GM18858 (cell line): ENCODE measurements at regions not wholly inside any gene's neighbourhood (a gene's known extent, or its start where the extent isn't known, plus 50 kb on each side); places are given as distances from the start of the nearest gene placed in this dataset.
"Not testable (repeated sequence)": the region's sequence is repeated elsewhere in the genome, so short reads cannot be mapped to it uniquely, and the experiment has no call there.

Source experiments
- ATAC-seq: cut with Tn5 transposase; IDR thresholded peaks from one replicate; pipeline ENCODE4 v1.9.1; 2021; ENCODE audit not compliant: unreplicated experiment

DNA sequence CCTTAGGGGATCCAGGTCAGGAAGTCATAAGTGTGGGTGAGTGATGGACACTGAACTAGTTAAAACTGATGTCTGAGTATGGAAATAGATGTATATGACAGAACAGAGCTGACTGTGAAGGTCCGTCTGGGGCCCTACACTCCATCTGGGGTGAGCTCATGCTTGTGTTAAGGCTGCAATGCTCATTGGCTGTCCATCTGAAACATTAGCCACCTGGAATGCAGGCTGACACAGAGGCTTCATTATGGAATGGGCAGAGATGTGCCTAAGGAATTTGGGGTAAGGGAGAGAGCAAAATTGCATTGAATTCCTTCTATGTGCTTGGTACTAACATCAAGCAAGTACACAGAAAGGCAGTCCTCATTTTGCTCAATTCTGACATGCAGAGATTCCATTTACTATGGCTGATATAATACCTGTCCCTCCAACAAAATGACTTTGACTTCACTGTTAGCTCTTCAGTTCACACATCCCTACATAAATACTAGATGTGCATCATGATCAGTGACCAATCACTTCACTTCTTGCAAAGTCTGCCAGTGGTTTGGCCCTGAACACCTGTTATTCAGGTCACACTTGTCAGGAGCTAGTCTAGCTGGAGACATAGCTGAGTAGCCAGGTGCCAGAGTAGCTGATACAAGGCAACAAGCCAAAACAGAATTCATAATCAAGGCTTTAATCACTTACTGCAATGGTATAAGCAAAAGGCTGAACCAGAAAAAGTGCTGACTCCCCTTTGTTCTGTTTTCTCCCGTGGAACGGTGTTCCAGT is 128.9 kb upstream of the VWC2 start:
- no peak for ATAC-seq

DNA sequence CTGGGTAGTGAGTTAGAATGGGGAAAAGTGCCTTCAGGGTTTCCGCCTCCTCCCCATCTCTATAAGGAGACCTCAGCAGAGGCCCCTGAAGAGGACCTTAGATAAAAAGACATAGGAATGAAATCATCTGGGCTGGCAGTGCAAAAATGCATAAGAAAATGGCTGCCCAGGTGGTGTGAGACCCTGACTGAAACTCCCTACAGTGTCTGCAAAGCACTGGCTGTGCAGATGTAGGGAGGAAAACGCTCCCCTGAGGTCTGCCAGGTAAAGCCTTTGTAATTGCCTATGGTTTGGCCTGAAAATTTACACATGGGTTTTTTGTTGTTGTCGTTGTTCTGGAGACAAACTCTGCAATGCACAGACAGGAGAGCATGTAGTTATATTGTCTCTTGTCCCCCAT is 128.1 kb upstream of the VWC2 start:
- no peak for ATAC-seq

DNA sequence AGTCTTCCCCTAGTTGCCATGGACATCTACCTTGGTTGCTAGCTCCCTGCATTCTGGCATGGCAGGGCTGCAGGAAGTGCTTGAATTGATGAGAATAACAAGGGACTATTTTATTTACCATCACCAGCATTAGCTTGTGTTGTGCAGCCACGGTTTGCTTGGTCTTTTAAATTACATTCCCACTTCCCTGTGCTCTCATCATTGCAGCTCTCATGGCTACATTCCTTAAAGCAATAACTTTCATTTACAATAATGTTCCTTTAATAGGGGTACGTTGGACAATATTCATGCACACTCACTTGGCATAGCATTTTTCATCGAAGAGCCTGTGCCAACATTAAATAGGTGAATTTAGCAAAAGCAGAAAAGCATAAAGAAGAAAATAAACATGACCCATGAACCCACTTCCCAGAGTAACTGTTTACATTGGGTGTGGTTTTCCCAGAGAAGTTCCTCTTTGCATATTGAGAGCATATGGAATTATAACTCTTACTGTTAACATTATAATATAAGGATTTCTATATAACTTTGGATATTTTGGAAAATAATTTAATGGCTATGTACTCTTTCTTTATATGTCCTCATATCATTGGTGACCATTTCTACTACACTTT is 113.2 kb upstream of the VWC2 start:
- ATAC-seq: no peak

DNA sequence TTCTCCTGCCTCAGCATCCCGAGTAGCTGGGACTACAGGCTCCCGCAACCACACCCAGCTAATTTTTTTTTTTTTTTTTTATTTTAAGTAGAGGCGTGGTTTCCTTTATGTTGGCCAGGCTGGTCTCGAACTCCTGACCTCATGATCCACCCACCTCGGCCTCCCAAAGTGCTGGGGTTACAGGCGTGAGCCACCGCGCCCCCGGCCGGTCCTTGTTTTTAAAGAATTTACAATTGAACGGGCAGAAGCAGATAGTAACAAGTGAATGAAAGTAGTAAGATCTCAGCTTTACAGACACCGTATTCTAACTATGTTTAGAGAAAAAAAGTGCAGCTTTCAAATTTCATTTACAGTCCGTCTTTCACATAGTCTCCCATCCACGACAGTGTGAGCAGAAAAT is 112.5 kb upstream of the VWC2 start:
- no peak for ATAC-seq

DNA sequence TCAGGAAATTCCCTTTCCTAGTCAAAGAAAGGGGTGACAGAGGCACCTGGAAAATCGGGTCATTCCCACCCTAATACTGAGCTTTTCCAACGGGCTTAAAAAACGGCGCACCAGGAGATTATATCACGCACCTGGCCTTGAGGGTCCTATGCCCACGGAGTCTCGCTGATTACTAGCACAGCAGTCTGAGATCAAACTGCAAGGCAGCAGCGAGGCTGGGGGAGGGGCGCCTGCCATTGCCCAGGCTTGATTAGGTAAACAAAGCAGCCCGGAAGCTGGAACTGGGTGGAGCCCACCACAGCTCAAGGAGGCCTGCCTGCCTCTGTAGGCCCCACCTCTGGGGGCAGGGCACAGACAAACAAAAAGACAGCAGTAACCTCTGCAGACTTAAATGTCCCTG is 107.5 kb upstream of the VWC2 start:
- not testable (repeated sequence) for ATAC-seq

DNA sequence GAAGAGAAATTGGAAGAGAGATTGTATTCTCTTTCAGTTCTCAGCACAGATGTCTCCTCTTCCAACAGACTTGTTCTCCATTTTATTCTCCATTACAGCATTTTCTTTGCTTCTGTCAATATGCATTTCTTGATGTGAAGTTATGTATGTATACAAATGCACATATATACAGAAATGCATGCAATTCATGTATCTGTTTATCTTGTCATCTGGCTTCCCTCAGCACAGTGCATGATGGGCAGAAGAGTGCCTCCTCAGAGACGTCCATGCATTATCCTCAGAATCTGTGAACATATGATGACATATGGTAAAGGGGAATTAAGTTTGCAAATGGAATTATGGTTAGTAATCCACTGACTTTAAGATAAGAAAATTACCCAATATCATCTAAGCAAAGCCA is 106.7 kb upstream of the VWC2 start:
- ATAC-seq: no peak

DNA sequence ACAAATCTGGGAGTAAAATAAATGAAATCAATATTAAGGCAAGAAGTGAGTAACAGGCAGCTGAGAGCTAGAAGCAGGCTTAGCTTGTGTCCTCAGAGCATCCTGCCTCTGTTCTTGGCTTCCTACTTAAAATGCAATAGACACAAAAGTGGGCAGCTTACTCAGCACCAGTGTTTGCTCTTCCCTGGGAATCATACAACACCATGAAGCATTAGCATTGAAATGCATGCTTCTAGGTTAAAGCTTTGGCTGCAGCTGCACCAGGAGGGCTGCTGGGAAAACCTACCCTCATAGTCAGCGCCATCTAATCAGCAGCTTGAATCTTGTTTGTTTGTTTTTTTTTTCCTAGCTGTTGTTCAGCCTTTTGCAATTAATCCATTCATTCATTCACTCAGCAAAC is 104.2 kb upstream of the VWC2 start:
- no peak for ATAC-seq

DNA sequence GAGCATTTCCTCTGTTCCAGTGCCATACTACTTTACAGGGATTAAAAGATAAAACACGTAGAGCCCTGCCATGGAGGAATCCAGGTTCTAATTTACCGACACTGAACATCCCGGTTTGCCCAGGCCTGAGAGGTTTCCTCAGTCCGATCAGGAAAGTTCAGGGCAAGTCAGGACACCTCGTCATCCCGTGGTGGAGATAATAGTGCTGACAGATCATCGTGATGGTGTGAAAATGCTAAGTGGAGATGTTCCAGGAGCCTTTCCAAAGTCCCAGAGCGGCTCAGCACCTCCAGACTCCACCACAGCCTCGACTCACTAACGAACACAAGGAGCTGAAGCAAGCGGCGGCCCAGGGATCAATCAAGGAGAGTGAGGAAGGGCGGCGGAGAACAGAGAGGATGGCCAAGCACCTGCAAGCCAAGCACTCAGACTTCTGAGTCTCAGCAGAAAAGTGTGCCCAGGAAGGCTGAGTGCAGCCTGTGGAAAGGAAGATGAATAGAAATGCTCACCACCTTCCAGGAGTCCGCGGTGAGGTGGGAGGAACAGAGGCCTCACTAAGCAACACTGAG is 103.7 kb upstream of the VWC2 start:
- ATAC-seq: no peak

DNA sequence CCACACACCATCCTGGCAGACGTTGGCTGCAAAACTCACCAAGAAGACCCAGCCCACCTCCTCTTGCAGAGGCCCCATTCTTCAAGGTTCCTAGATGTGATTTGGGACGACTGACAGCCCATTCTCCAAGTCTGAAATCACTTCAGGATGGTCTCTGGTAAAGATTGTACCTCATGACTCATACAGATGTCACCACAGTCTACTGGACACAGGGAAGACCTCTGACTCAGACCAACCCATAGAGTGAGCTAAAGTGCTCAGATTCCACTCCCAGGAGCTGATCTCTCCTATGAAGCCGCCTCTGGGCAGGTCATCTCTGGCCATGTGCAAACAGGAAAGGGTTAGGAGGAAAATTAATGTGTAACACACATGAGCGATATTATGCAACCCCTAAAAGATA is 102.4 kb upstream of the VWC2 start:
- no peak for ATAC-seq

DNA sequence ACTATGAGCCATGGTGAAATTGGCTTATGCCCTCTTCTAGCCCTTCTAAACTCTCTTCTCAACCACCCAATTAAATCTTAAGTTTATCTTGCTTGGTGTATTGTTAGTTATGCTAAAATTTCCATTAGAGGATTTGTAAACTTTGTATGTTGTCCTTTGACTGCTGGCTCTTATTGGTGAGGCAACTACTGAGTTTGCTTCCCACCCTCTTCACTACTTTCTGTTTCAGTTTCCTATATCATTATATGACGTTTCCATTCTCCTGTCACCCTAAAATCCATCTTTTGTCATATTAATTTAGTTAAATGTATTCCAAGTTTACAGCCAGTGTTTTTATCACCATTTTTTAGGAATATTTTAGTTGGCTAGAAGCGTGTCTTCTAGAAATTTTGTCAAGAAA is 80.9 kb upstream of the VWC2 start:
- no peak for ATAC-seq

DNA sequence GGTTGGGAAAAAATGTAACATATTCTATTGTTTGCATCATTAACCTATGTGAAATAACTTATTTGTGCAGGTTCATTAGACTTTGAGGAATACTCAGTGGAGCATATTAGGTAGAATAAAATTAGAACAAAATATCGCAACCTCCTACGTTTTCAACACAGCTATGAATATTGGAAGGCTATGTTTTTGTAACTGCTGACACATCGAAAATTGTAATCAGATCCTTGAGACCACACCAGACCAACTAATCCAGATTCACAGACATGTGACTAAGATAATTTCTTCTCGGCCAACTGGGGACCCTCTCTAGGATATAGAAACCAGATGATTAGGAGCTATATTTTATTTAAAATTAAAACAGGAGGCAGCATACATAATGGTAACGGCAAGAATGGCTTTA is 77.5 kb upstream of the VWC2 start:
- ATAC-seq: no peak

DNA sequence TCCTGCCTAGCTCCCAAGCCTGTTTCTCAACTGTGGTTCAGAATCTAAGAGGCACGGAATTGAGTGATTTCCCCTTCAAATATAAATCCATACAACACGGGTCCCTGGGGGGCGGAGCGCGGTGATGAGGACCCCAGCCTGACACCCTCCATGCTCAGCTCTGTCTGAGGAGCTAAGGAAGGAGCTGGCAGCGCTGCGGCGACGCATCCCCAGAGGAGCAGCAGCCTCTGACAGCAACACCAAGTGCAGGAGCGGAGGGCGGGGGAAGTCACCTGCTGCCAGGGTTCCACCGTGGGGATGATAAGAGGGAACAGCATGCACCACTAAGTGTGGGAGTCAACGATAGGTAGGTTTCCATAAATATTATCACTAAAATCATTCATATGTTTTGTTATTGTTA is 72.6 kb upstream of the VWC2 start:
- ATAC-seq: no peak

DNA sequence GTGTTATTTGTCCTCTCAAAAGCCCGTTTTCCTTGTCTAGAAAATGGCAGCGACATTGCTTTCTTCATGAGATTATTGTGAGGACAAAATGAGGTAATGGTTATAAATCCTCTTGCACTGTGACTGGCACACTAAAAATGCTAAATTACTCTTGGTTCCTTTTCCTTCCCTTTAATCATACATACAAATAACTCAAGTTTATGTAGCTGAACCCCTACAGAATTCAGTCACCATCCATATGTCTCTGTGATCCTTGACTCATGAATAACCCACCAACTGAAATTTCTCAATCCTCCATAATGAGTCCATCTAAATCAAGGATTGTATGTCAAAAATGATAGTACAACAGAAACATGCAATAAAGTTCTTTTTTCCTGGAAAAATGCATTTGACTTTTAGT is 71.3 kb upstream of the VWC2 start:
- ATAC-seq: no peak

DNA sequence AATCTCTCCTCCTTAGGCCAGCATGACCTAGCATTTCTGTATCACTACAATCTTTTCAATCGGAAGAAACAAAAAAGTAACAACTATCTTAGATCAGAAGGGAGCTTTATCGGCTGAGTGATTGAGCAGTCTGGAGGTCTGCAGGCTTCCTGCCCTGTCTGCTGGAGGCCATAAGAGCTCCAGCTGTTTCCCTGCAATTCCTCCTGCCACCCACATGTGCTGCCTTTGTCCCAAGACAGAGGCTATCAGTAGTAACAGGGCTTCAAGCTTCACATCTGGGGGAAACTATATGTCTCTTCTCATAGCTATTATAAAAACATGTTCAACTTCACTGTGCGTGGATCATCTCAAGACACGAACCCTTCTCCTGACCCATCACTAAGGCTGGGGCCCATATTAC is 70.1 kb upstream of the VWC2 start:
- no peak for ATAC-seq

DNA sequence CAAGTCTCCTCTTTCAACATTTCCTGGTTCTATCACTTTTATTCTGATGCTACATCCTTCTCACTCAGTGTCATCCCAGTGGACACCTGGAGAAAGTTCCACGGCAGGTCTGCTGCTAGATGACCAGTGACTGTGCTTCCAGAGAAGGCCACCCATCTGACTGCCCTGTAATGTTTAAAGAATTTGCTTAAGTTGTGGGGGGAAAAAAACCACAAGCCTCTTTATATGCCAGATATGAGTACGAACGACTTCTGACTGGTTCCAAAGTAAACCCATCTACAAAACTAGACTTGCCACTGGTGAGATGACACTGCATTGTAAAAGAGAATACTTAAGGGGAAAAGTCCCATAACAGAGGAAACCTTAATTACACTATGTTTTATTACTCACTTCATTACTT is 69.6 kb upstream of the VWC2 start:
- ATAC-seq: no peak

DNA sequence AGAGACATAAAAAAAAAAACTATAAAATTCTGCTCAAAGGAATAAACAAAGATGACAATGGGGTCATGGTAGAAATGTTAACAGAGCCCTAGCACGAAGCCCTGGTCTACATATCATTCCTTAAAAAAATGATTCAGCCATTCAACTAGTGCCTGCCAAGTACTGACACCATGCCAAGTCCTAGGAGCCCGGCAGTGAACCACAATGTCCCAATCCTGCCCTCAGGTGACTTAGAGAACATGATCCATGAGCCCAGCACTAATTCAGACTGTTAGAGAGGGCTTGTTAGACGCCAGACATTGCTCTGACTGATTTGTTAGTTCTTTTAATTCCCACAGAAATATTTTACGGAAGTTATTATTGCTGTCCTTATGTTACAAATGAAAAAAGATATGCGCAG is 67.3 kb upstream of the VWC2 start:
- ATAC-seq: no peak

DNA sequence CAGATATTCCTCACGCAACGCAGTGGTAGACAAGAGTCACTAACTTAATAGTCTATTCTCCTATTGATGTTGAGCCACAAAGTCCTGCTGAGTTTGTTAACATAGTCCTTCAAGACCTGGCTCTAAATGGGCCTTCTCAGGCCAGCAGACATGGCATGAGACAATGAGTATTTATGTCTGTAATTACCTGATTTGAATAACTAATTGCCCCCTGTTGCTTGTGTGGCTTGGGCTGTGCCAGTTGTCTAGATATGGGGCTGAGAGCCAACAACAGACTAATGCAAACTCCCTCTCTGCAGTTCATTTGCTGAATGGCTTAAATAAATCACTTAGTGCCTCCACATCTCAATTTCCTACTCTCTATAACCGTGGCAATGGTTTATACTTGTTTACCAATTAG is 65.5 kb upstream of the VWC2 start:
- ATAC-seq: no peak

DNA sequence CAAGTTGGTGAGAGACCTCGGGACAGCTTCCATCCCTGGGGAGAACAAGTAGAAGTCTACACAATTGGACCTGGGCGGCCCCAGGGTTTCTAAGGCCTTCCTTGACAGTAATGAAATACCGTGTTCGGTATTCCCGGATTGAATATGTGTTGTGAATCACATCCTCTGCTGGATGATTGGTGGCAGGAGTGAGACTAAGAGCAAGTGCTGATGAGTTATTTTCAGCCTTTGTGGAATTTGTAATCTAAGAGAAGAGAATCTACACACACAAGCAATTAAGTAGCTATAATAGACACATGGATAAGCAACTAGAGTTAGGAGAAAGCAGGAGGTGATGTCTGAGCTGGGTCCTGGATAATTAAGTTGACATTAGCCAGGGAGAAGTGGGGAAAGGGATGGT is 64.8 kb upstream of the VWC2 start:
- no peak for ATAC-seq

DNA sequence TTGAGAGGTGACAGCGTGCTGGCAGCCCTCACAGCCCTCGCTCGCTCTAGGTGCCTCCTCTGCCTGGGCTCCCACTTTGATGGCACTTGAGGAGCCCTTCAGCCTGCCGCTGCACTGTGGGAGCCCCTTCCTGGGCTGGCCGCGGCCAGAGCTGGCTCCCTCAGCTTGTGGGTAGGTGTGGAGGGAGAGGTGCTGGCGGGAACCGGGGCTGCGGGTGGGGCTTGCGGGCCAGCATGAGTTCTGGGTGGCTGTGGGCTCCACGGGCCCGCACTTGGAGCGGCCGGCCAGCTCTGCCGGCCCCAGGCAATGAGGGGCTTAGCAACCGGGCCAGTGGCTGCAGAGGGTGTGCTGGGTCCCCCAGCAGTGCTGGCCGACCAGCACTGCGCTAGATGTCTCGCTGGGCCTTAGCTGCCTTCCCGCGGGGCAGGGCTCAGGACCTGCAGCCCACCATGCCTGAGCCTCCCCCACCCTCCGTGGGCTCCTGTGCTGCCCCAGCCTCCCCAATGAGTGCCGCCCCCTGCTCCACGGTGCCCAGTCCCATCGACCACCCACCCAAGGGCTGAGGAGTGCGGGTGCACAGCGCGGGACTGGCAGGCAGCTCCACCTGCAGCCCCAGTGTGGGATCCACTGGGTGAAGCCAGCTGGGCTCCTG is 62.2 kb upstream of the VWC2 start:
- ATAC-seq: not testable (repeated sequence)

DNA sequence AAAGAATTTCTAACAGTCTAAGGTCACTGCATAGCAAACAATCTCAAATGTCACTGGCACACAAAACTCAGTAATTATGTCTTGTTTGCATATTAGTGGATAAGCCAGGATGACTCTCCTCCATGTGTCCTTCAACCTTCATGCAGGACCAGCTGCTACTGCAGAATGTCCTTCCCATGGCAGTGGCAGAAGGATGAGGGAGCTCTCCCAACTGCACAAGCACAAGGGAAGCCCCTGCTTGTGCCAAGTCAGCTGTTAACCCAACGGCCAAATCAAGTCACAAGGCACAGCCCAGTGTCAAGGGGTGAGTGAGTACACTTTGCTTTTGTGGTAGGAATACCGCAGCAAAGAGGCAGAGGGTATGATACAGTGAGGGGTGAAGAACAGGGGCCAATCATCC is 59.3 kb upstream of the VWC2 start:
- ATAC-seq: no peak

DNA sequence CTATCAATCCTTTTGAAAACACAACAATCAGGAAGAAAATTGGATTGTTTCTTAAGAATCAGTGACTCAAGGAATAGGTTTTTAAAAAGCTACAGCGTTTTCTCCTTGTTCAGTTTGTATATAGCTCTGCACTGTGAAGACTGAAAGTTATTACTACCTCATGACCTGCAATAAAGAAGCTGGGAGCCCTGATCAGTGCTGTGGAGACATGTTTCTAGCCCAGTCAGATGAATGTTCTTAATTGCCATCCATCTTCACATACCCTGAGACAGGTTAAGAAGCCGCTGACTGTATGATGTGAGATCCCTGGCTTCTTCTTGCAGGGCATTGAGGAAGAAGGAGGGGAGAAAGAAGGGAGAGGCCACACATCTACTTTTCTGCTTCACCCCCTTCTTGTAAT is 58.0 kb upstream of the VWC2 start:
- no peak for ATAC-seq

DNA sequence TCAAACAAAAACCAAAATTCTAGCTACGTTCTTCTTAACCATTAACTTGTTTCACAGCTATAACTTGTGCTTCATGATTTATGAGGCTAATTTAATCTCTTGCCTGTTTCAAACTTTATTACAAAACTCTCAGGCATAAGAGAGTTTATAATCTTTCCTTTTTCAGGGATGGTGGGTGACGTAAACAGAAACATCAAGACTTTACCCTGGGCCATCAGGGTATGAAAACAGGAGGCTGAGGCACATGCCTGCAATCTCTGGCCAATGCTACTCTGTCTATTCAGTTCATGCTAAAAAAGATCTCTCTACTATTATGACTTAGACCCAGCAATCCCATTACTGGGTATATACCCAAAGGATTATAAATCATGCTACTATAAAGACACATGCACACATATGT is 55.9 kb upstream of the VWC2 start:
- ATAC-seq: no peak
